Suprapubic skin (tissue), 4 donors: ENCODE measurements at regions not wholly inside any gene's neighbourhood (a gene's known extent, or its start where the extent isn't known, plus 50 kb on each side); places are given as distances from the start of the nearest gene placed in this dataset.
"Not testable (repeated sequence)": the region's sequence is repeated elsewhere in the genome, so short reads cannot be mapped to it uniquely, and the experiment has no call there.

ENCODE experiments used
- DNase-seq, 2 donors: peaks; one replicate each; pipeline ENCODE4 v3.0.0-alpha.2; 2019; ENCODE audit warnings: low spot score in 2 of 2
- H3K27ac ChIP-seq: fragments of 200-600 bp; sonication (generic); one replicate; pipeline ENCODE4 v1.5.1; 2019
- H3K27me3 ChIP-seq: fragments of 200-600 bp; sonication (generic); one replicate; pipeline ENCODE4 v1.5.1; 2019
- H3K36me3 ChIP-seq: fragments of 200-600 bp; sonication (generic); one replicate; pipeline ENCODE4 v1.5.1; 2019
- H3K4me1 ChIP-seq: fragments of 200-600 bp; sonication (generic); one replicate; pipeline ENCODE4 v1.5.1; 2019
- H3K4me3 ChIP-seq: fragments of 200-600 bp; sonication (generic); one replicate; pipeline ENCODE4 v1.5.1; 2019; ENCODE audit warnings: mild to moderate bottlenecking
- H3K9me3 ChIP-seq: fragments of 200-600 bp; sonication (generic); one replicate; pipeline ENCODE4 v1.5.1; 2019
- CTCF ChIP-seq, 2 donors: fragments of 200-600 bp in 1 of 2; fragments of 450-650 bp in 1 of 2; sonication (generic) in 1 of 2; IDR thresholded peaks; one replicate each; pipeline ENCODE4 v1.5.1; 2016 to 2019; ENCODE audit warnings: antibody characterized with exemption in 2 of 2, mild to moderate bottlenecking in 1 of 2, moderate library complexity in 1 of 2
- EP300 ChIP-seq: sonication (generic); formaldehyde crosslinking; IDR thresholded peaks from one replicate; pipeline ENCODE4 v1.6.1; 2017; ENCODE audit warnings: antibody characterized with exemption
- POLR2A ChIP-seq, 2 donors: fragments of 450-650 bp; IDR thresholded peaks; one replicate each; pipeline ENCODE4 v1.6.1; 2017; ENCODE audit warnings: antibody characterized with exemption in 2 of 2, mild to moderate bottlenecking in 2 of 2, moderate library complexity in 2 of 2
- POLR2AphosphoS5 ChIP-seq, 3 donors: sonication (generic); formaldehyde crosslinking; IDR thresholded peaks; one replicate each; pipeline ENCODE4 v1.6.1; 2017; ENCODE audit warnings: antibody characterized with exemption in 3 of 3
- WGBS: methylation state at CpG from one replicate; pipeline ENCODE4 v1.1.5; 2018; 5-methylcytosine and 5-hydroxymethylcytosine counted together

GRCh38 chr6:56725254-56725653 lies 82.6 kb upstream of the DST start:
- 81% methylated on average over 2 of the region's 2 CpGs for WGBS
- H3K4me3 ChIP-seq, result no peak overlapping the region
- DNase-seq, result no peak
- no peaks in the 10 kb centered on the region for H3K9me3 ChIP-seq
- H3K27ac ChIP-seq, result no peak overlapping the region
- H3K36me3 ChIP-seq, result no peaks in the 10 kb centered on the region
- TF ChIP-seq CTCF (IDR thresholded peaks at IDR 0.05) (no peak), POLR2AphosphoS5 (IDR thresholded peaks at IDR 0.05) (no peak), POLR2A (IDR thresholded peaks at IDR 0.05) (no peak), EP300 (no peak)
- H3K27me3 ChIP-seq, result no peaks in the 10 kb centered on the region
- H3K4me1 ChIP-seq, result peaks cover 4% of the 10 kb centered on the region

DNA sequence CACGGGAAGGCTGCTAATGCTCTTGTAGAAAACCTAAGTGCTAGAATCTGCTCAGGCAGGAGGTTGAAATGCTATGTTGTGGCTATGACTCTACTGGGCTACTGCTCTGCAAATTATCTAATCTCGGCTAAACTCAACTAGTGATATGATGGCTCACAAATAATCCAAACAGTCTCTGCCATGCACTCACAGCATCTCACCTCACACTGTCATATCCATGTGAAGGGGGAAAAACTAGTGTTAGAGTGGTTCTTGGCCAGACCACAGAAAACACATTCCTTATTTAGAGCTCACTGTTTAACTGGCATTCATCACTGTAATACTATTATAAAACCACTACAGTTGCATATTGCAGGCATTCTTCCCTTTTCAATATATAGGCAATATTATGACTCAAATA lies 81.8 kb upstream of the DST start:
- H3K4me3 ChIP-seq, result no peak overlapping the region
- 69% methylated on average over 2 of the region's 2 CpGs for WGBS
- H3K27ac ChIP-seq, result no peak overlapping the region
- DNase-seq, result no peak
- no peaks in the 10 kb centered on the region for H3K36me3 ChIP-seq
- TF ChIP-seq CTCF (IDR thresholded peaks at IDR 0.05), result no peak
- no peaks in the 10 kb centered on the region for H3K9me3 ChIP-seq
- H3K27me3 ChIP-seq, result no peaks in the 10 kb centered on the region
- no peaks in the 10 kb centered on the region for H3K4me1 ChIP-seq

GRCh38 chr6:56720882-56721281 lies 78.2 kb upstream of the DST start:
- 90% methylated on average over 7 of the region's 25 CpGs for WGBS
- Histone ChIP-seq H3K27me3 (no peaks in the 10 kb centered on the region), H3K9me3 (no peaks in the 10 kb centered on the region), H3K4me3 (no peak overlapping the region), H3K4me1 (peaks cover under 1% of the 10 kb centered on the region), H3K36me3 (no peaks in the 10 kb centered on the region), H3K27ac (no peak overlapping the region)
- no peak for DNase-seq
- no peak for TF ChIP-seq CTCF (IDR thresholded peaks at IDR 0.05)
- no peak for TF ChIP-seq POLR2A (IDR thresholded peaks at IDR 0.05)
- TF ChIP-seq EP300, result no peak
- no peak for TF ChIP-seq POLR2AphosphoS5 (IDR thresholded peaks at IDR 0.05)

DNA sequence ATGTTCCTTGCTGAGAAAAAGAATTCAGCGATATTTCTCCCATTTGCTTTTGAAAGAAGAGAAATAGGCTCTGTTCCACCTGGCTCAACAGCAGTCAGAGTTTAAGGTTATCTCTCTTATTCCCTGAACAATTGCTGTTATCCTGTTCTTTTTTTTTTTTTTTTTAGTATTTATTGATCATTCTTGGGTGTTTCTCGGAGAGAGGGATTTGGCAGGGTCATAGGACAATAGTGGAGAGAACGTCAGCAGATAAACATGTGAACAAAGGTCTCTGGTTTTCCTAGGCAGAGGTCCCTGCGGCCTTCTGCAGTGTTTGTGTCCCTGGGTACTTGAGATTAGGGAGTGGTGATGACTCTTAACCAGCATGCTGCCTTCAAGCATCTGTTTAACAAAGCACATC lies 77.5 kb upstream of the DST start:
- not testable (repeated sequence) for H3K27ac ChIP-seq, H3K36me3 ChIP-seq, H3K4me3 ChIP-seq, H3K4me1 ChIP-seq, H3K9me3 ChIP-seq, H3K27me3 ChIP-seq, DNase-seq
- WGBS, result 67% methylated on average over 4 of the region's 4 CpGs

DNA sequence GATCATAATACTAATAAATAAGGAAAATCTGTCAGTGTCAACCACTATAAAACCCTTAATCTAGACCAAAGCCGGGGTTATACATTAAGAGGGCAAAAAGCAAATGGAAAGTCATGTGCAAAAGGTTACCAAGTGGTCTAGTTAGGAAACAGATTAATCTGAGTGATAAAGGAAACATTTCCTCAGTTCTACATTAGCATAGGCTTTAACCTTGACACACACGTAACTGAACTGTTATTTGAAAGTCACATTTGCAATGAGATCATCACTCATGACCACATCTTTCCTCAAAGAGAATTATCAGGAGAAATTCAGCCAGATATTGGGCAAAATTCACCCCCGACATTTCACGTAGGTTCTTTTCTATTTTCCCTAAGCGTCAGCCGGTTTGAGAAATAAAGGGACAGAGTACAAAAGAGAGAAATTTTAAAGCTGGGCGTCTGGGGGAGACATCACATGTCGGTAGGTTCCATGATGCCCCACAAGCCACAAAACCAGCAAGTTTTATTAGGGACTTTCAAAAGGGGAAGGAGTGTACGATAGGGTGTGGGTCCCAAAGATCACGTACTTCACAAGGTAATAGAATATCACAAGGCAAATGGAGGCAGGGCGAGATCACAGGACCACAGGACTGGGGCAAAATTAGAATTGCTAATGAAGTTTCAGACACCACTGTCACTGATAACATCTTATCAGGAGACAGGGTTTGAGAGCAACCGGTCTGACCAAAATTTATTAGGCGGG lies 76.8 kb upstream of the DST start:
- 85% methylated on average over 13 of the region's 13 CpGs for WGBS
- not testable (repeated sequence) for H3K27me3 ChIP-seq, H3K4me1 ChIP-seq, H3K36me3 ChIP-seq, DNase-seq, H3K4me3 ChIP-seq, H3K27ac ChIP-seq, H3K9me3 ChIP-seq

DNA sequence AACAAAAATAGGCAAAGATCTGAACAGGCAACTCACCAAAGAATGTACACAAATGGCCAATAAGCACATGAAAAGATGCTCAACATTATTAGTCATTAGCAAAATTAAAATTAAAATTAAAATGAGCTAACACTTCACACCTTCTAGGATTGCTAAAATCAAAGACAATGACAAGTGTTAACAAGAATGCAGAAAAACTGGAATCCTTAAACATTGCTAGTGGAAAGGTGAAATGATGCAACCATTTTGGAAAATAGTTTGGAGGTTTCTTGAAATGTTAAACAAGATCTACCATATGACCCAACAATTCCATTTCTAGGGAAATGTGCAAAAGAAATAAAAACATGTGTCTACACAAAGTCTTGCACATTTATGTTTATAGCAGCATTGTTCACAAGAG lies 75.5 kb upstream of the DST start:
- Histone ChIP-seq H3K27ac (no peak overlapping the region), H3K4me1 (peaks cover 11% of the 10 kb centered on the region), H3K36me3 (no peaks in the 10 kb centered on the region), H3K9me3 (no peaks in the 10 kb centered on the region), H3K27me3 (no peaks in the 10 kb centered on the region), H3K4me3 (no peak overlapping the region)
- TF ChIP-seq POLR2AphosphoS5 (IDR thresholded peaks at IDR 0.05), result no peak
- no peak for TF ChIP-seq CTCF (IDR thresholded peaks at IDR 0.05)
- TF ChIP-seq EP300, result no peak
- no peak for TF ChIP-seq POLR2A (IDR thresholded peaks at IDR 0.05)
- DNase-seq, result no peak
